PFSK-1 (cell line): ENCODE measurements at regions not wholly inside any gene's neighbourhood (a gene's known extent, or its start where the extent isn't known, plus 50 kb on each side); places are given as distances from the start of the nearest gene placed in this dataset.

ENCODE experiments used
- POLR2AphosphoS5 ChIP-seq: IDR thresholded peaks from 2 replicates; pipeline ENCODE4 v1.6.1; 2012; ENCODE audit warnings: low read depth, mild to moderate bottlenecking, control low read depth, low read length, moderate library complexity
- REST ChIP-seq, 2 experiments: IDR thresholded peaks; 2 replicates each; pipeline versions ENCODE4 v1.6.1 to v1.8.0; 2011 to 2012; ENCODE audit warnings: low read depth in 2 of 2, low read length in 2 of 2, control low read depth in 1 of 2, inconsistent platforms in 1 of 2, mild to moderate bottlenecking in 1 of 2, moderate library complexity in 1 of 2; ENCODE audit not compliant: insufficient read depth in 1 of 2
- SIN3A ChIP-seq: IDR thresholded peaks from 2 replicates; pipeline ENCODE4 v1.6.1; 2012; ENCODE audit warnings: mild to moderate bottlenecking, low read length, moderate library complexity, borderline replicate concordance; ENCODE audit not compliant: insufficient read depth
- TAF1 ChIP-seq: IDR thresholded peaks from 2 replicates; pipeline ENCODE4 v1.6.1; 2012; ENCODE audit warnings: low read length, control low read depth, borderline replicate concordance; ENCODE audit not compliant: insufficient read depth

- TF ChIP-seq POLR2AphosphoS5 = no peak
- TF ChIP-seq REST (IDR thresholded peaks at IDR 0.05; ENCODE audit: insufficient read depth in 1 of 2, low read depth in 2 of 2, low read length in 2 of 2) = no peak
- TF ChIP-seq TAF1 = no peak
- TF ChIP-seq SIN3A = no peak
These were observed 495.3 kb downstream of the SPRY1 start for GRCh38 chr4:123891881-123892280.
